ENCODE measurements at regions not wholly inside any gene's neighbourhood (a gene's known extent, or its start where the extent isn't known, plus 50 kb on each side); places are given as distances from the start of the nearest gene placed in this dataset.

DNA sequence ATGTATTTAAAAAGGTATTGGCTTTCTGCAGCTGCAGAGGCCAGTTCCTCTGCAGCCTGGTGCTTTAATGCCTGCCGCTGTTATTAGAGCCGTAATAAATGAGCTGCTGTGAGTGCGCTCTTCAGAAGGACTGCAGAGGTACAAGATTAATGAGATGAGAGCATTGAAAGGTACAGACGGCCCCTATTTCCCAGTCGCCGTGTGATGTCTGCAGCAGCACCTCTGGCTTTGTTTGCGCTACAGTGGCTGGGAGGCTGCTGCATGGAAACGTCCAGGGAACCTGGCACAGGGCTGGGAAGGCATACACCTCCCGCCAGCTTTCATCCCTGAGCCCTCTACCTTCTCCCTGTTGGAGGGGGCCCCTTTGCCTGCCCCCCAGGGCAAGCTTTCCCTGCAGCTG, 383.8 kb upstream of the ZMIZ1 start:
- CTCF ChIA-PET, result interaction anchor here (0.7 kb wide), 1 partner anchor 554 kb away, joined by 3 read pairs; no protein-coding TSS in a partner anchor
- no TSS peak for BruUV-seq (replicated peaks)
- Mint-ChIP-seq H3K36me3 (ENCODE audit: insufficient read depth, unreplicated experiment) (no peaks in the 10 kb centered on the region), H3K27me3 (ENCODE audit: unreplicated experiment) (peaks cover 84% of the 10 kb centered on the region), H3K9me3 (ENCODE audit: low read depth, unreplicated experiment) (peaks cover 3% of the 10 kb centered on the region), H3K4me1 (ENCODE audit: low read depth, unreplicated experiment) (peaks cover 9% of the 10 kb centered on the region), H3K4me3 (ENCODE audit: low read depth, unreplicated experiment) (no peak overlapping the region), H3K27ac (ENCODE audit: unreplicated experiment) (no peak overlapping the region)
- DNase-seq, result no peak
- TF ChIP-seq, protein P1, sequence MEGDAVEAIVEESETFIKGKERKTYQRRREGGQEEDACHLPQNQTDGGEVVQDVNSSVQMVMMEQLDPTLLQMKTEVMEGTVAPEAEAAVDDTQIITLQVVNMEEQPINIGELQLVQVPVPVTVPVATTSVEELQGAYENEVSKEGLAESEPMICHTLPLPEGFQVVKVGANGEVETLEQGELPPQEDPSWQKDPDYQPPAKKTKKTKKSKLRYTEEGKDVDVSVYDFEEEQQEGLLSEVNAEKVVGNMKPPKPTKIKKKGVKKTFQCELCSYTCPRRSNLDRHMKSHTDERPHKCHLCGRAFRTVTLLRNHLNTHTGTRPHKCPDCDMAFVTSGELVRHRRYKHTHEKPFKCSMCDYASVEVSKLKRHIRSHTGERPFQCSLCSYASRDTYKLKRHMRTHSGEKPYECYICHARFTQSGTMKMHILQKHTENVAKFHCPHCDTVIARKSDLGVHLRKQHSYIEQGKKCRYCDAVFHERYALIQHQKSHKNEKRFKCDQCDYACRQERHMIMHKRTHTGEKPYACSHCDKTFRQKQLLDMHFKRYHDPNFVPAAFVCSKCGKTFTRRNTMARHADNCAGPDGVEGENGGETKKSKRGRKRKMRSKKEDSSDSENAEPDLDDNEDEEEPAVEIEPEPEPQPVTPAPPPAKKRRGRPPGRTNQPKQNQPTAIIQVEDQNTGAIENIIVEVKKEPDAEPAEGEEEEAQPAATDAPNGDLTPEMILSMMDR (IDR thresholded peaks at IDR 0.05; ENCODE audit: unreplicated experiment), result no peak
- intact Hi-C loops (cut with micrococcal nuclease; ENCODE audit: unreplicated experiment), result no loop called here

DNA sequence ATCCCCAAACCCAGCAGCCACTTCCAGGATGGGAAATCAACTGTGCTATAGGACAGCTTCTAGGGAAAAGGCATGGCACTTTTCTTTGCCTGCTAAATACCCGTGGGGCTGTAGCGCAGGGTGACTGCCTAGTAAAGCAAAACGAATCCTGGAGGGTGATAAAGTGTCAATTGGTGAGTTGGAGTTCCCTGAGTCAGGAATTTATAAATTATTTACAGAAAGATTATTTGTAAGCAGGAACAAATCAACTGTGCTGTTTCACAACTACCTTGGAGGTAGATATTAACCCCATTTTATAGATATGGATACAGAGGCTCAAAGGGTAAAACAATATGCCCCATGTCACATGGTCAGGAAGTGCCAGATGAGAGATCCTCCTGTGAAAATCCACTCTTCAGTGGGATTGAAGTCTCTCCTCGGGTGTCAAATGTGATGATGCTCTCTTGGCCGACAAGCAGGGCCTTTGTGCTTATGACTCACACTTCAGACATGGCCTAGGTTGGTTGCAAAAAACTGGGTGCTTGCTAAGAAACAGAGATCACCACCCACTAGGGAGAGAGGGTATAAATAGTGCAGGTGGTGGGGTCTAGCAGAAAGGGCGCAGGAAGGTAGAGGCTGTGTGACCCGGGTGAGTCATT, 383.2 kb upstream of the ZMIZ1 start:
- CTCF ChIA-PET, result no interaction called here
- DNase-seq, result peak; percentile 8
- TF ChIP-seq, protein P1 (IDR thresholded peaks at IDR 0.05; ENCODE audit: unreplicated experiment), result no peak
- BruUV-seq (replicated peaks), result no TSS peak
- H3K27me3 Mint-ChIP-seq (ENCODE audit: unreplicated experiment), result peaks cover 78% of the 10 kb centered on the region
- peaks cover 9% of the 10 kb centered on the region for H3K4me1 Mint-ChIP-seq (ENCODE audit: low read depth, unreplicated experiment)
- H3K9me3 Mint-ChIP-seq (ENCODE audit: low read depth, unreplicated experiment), result peaks cover 3% of the 10 kb centered on the region
- H3K4me3 Mint-ChIP-seq (ENCODE audit: low read depth, unreplicated experiment), result no peak overlapping the region
- intact Hi-C loops (cut with micrococcal nuclease; ENCODE audit: unreplicated experiment), result no loop called here
- no peaks in the 10 kb centered on the region for H3K36me3 Mint-ChIP-seq (ENCODE audit: insufficient read depth, unreplicated experiment)
- H3K27ac Mint-ChIP-seq (ENCODE audit: unreplicated experiment), result no peak overlapping the region

DNA sequence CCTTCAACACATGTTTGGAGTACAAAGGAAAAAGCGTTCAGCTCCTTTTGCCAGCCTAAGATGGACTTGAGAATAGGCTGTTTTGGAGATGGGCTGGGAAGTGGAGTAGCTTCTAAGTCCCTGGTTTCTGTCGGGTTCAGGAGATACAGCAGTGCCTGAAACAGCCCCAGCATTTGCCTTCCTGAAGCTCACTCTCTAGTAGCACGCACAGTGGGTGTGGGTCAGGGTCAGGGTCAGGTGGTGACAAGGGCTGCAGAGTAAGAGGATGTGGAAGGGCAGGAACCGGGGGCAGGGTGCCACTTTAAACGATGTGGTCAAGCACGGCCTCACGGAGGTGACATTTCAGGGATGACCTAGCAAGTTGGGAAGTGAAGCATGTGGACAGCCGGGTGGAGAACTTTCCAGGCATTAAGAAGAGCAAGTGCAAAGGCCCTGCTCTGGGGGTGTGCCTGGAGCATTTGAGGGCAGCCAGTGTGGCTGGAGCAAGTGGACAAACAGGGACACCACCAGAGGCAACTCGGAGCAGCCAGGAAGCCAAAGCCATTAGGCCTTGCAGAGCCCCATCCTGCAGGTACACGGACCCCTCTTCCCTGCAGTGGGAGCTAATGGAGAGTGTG, 382.2 kb upstream of the ZMIZ1 start:
- intact Hi-C loops (cut with micrococcal nuclease; ENCODE audit: unreplicated experiment), result no loop called here
- H3K36me3 Mint-ChIP-seq (ENCODE audit: insufficient read depth, unreplicated experiment), result no peaks in the 10 kb centered on the region
- no peak overlapping the region for H3K4me3 Mint-ChIP-seq (ENCODE audit: low read depth, unreplicated experiment)
- TF ChIP-seq, protein P1 (IDR thresholded peaks at IDR 0.05; ENCODE audit: unreplicated experiment), result no peak
- CTCF ChIA-PET, result interaction anchor here (0.6 kb wide), 1 partner anchor 474 kb away, joined by 3 read pairs; no protein-coding TSS in a partner anchor
- H3K9me3 Mint-ChIP-seq (ENCODE audit: low read depth, unreplicated experiment), result no peaks in the 10 kb centered on the region
- BruUV-seq (replicated peaks), result no TSS peak
- DNase-seq, result no peak
- H3K27me3 Mint-ChIP-seq (ENCODE audit: unreplicated experiment), result peaks cover 68% of the 10 kb centered on the region
- no peak overlapping the region for H3K27ac Mint-ChIP-seq (ENCODE audit: unreplicated experiment)
- H3K4me1 Mint-ChIP-seq (ENCODE audit: low read depth, unreplicated experiment), result peaks cover 15% of the 10 kb centered on the region

DNA sequence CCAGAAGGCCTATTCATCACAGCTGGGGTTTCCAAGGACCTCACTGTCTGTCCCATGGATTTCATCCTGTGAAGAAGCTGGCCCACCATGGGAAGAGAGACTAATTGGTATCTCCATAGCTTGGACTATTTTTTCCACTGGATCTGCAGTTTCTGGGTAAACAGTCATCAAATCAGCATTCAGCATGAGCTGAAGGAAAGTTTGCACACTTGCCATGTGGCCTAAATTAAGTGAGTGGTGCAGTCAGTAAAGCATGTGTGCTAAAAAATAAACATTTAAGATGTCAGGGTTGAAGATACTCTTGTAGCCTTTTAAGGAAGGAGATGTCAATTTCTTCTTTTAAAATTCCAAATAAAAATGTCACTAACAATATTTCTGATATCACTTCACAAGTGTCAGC, 381.1 kb upstream of the ZMIZ1 start:
- CTCF ChIA-PET, result no interaction called here
- H3K27me3 Mint-ChIP-seq (ENCODE audit: unreplicated experiment), result peaks cover 58% of the 10 kb centered on the region
- no peak for DNase-seq
- peaks cover 17% of the 10 kb centered on the region for H3K4me1 Mint-ChIP-seq (ENCODE audit: low read depth, unreplicated experiment)
- no peaks in the 10 kb centered on the region for H3K9me3 Mint-ChIP-seq (ENCODE audit: low read depth, unreplicated experiment)
- no TSS peak for BruUV-seq (replicated peaks)
- H3K36me3 Mint-ChIP-seq (ENCODE audit: insufficient read depth, unreplicated experiment), result no peaks in the 10 kb centered on the region
- intact Hi-C loops (cut with micrococcal nuclease; ENCODE audit: unreplicated experiment), result no loop called here
- H3K27ac Mint-ChIP-seq (ENCODE audit: unreplicated experiment), result no peak overlapping the region
- no peak overlapping the region for H3K4me3 Mint-ChIP-seq (ENCODE audit: low read depth, unreplicated experiment)
- TF ChIP-seq, protein P1 (IDR thresholded peaks at IDR 0.05; ENCODE audit: unreplicated experiment), result no peak
